AG04450 (cell line): ENCODE measurements at regions not wholly inside any gene's neighbourhood (a gene's known extent, or its start where the extent isn't known, plus 50 kb on each side); places are given as distances from the start of the nearest gene placed in this dataset.
"Not testable (repeated sequence)": the region's sequence is repeated elsewhere in the genome, so short reads cannot be mapped to it uniquely, and the experiment has no call there.

Source experiments
- CTCF ChIA-PET: fragments of 300-600, 350-600 bp; formaldehyde crosslinking; extraction: SDS; loops from one replicate; lab custom pipeline; 2022; ENCODE audit warnings: antibody characterized with exemption, inconsistent platforms; lab: Charles Lee
- POLR2A ChIA-PET: fragments of 350-600 bp; formaldehyde crosslinking; extraction: SDS; loops from one replicate; lab custom pipeline; 2021; ENCODE audit warnings: antibody characterized with exemption, inconsistent platforms; lab: Yijun Ruan, JAX
- DNase-seq: peaks from one replicate; pipeline ENCODE4 v3.0.0-alpha.2; 2011; ENCODE audit warnings: low read depth, low spot score
- H3K27ac ChIP-seq: one replicate; pipeline ENCODE4 v1.5.1; 2012; ENCODE audit warnings: low read depth, low read length, control low read depth
- H3K27me3 ChIP-seq: one replicate; pipeline ENCODE4 v1.6.0; 2012; ENCODE audit warnings: low read length; ENCODE audit not compliant: control insufficient read depth, insufficient read depth
- H3K4me3 ChIP-seq: 2 replicates; pipeline ENCODE4 v1.5.1; 2011; ENCODE audit warnings: mild to moderate bottlenecking, low read depth, low read length, control low read depth
- H3K9me3 ChIP-seq: 2 replicates; pipeline ENCODE4 v1.5.1; 2012; ENCODE audit warnings: low read length; ENCODE audit not compliant: control insufficient read depth, insufficient read depth
- TF ChIP-seq, protein P1 (sequence below): IDR thresholded peaks from 2 replicates; pipeline ENCODE4 v1.5.1; 2011; ENCODE audit warnings: low read depth, low read length, control low read depth, inconsistent platforms

DNA sequence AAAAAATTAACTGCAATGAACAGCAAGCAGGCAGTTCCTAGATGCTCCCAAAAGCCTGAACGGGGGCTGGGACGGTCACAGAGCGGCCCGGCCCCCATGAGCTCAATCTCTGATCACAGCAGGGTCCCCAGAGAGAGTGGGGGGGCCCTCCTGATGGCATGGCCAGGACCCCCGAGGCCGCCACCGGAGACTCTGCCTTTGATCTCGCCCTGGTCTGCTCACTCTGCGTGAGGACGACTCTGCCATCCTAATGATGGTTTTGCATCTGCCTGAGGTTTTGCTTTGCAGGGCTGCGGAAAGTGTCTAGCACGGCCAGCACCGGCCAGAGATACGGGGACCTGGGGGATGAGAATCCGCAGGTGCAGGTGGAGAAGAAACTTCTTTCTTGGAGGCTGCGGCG, 103.8 kb downstream of the SHOX start:
- ChIA-PET CTCF (no interaction called here), POLR2A (no interaction called here)
- no peak overlapping the region for H3K27ac ChIP-seq
- TF ChIP-seq, protein P1, sequence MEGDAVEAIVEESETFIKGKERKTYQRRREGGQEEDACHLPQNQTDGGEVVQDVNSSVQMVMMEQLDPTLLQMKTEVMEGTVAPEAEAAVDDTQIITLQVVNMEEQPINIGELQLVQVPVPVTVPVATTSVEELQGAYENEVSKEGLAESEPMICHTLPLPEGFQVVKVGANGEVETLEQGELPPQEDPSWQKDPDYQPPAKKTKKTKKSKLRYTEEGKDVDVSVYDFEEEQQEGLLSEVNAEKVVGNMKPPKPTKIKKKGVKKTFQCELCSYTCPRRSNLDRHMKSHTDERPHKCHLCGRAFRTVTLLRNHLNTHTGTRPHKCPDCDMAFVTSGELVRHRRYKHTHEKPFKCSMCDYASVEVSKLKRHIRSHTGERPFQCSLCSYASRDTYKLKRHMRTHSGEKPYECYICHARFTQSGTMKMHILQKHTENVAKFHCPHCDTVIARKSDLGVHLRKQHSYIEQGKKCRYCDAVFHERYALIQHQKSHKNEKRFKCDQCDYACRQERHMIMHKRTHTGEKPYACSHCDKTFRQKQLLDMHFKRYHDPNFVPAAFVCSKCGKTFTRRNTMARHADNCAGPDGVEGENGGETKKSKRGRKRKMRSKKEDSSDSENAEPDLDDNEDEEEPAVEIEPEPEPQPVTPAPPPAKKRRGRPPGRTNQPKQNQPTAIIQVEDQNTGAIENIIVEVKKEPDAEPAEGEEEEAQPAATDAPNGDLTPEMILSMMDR = no peak
- no peak overlapping the region for H3K4me3 ChIP-seq
- H3K9me3 ChIP-seq = peaks cover 49% of the 10 kb centered on the region
- H3K27me3 ChIP-seq = no peaks in the 10 kb centered on the region
- DNase-seq = no peak

DNA sequence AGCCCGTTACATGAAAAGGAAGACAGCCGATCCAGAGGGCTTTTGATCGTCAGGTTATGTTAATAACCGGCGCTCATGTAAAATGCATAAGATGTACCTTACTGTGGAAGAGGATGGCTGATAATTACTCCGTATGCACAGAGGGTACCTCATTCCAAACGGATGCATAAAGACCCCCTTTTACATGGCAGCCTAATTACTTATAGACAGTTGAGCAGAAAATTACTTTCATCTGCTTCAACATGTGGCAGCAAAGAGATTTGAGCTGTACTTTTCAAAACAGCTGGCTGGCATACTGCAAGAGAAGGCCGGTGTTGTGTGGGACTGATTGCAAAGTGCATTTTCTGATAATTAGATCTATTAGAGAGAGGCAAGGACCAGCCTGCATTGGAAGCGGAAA, 103.4 kb downstream of the SHOX start:
- TF ChIP-seq, protein P1 = no peak

DNA sequence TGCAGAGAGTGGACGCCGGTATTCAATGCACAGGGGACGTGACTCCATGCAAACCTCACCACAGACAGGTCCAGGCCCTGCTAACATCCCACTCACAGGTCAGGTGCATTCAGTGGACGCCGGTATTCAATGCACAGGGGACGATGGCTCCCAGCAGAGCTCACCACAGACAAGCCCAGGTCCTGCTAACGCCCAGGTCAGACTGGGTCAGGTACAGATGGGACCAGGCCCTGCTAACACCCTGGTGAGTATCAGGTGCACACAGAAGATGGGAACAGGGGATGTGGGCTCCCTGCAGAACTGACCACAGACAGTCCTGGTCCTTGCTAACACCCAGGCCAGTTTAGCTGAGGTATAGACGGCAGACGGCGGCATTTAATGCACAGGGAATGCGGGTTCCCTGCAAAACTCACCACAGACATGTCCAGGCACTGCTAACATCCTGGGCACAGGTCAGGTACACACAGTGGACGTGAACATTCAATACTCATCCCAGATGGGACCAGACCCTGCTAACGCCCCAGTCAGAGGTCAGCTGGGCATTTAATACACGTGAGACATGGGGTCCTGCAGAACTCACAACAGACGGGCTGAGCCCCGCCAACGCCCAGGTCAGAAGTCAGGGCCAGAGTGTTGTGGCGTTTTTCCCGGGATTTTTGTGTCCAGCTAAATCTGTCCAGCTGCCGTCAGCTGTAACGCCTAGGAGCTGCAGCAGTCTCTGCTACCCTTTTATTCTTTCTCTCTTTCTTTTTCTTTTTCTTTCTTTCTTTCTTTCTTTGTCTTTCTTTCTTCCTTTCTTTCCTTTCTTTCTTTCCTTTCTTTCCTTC, 99.2 kb downstream of the SHOX start:
- no peaks in the 10 kb centered on the region for H3K27me3 ChIP-seq
- no peak overlapping the region for H3K27ac ChIP-seq
- TF ChIP-seq, protein P1 = no peak
- no peak overlapping the region for H3K4me3 ChIP-seq
- ChIA-PET POLR2A (no interaction called here), CTCF (no interaction called here)
- peaks cover 65% of the 10 kb centered on the region for H3K9me3 ChIP-seq
- DNase-seq = no peak

More for the DNA sequence above, 103.4 kb downstream of the SHOX start:
- ChIA-PET CTCF (no interaction called here), POLR2A (no interaction called here)
- H3K27ac ChIP-seq = no peak overlapping the region
- H3K27me3 ChIP-seq = no peaks in the 10 kb centered on the region
- no peak overlapping the region for H3K4me3 ChIP-seq
- no peak for DNase-seq
- H3K9me3 ChIP-seq = peaks cover 50% of the 10 kb centered on the region

DNA sequence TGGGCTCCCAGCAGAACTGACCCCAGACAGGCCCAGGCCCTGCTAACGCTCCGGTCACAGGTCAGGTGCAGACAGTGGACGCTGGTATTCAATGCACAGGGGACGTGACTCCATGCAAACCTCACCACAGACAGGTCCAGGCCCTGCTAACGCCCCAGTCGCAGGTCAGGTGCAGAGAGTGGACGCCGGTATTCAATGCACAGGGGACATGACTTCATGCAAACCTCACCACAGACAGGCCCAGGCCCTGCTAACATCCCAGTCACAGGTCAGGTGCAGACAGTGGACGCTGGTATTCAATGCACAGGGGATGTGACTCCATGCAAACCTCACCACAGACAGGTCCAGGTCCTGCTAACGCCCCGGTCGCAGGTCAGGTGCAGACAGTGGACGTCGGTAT, 98.5 kb downstream of the SHOX start:
- DNase-seq, H3K27me3 ChIP-seq, H3K4me3 ChIP-seq, H3K27ac ChIP-seq, CTCF ChIA-PET, POLR2A ChIA-PET: not testable (repeated sequence)
- H3K9me3 ChIP-seq = peaks cover 65% of the 10 kb centered on the region

DNA sequence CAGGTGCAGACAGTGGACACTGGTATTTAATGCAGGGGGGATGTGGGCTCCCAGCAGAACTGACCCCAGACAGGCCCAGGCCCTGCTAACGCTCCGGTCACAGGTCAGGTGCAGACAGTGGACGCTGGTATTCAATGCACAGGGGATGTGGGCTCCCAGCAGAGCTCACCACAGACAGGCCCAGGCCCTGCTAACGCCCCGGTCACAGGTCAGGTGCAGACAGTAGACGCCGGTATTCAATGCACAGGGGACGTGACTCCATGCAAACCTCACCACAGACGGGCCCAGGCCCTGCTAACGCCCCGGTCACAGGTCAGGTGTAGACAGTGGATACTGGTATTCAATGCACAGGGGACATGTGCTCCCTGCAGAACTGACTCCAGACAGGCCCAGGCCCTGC, 98.0 kb downstream of the SHOX start:
- CTCF ChIA-PET, DNase-seq, H3K27me3 ChIP-seq, H3K27ac ChIP-seq, H3K4me3 ChIP-seq, POLR2A ChIA-PET: not testable (repeated sequence)
- peaks cover 66% of the 10 kb centered on the region for H3K9me3 ChIP-seq
